ENCODE measurements at regions not wholly inside any gene's neighbourhood (a gene's known extent, or its start where the extent isn't known, plus 50 kb on each side); places are given as distances from the start of the nearest gene placed in this dataset.
A peak's percentile ranks its signal among the peaks of the same experiment; 100 is the strongest.

DNA sequence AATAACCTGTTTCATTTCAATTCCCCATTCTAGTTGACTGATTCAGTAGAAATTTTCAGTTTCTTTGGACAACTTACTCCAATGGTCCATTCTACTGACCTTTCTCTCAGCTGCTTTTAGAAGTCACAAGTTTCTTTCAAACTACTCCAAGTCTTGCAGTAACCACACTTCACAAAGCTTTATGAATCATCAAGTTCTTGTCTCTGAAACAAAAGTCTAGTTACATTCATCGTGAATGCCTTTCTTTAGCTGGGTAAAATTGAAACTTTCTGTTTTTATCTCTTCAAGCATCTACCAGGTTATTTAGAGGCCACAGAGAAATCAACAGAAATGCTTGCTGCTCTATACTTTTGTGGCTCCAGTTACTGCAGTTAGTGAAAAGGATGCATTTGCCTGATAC, 405.4 kb downstream of the TMEM232 start:
- no peak for DNase-seq (ENCODE audit: low read depth)
- no peak overlapping the region for H3K4me3 ChIP-seq (ENCODE audit: low read depth, low read length)

DNA sequence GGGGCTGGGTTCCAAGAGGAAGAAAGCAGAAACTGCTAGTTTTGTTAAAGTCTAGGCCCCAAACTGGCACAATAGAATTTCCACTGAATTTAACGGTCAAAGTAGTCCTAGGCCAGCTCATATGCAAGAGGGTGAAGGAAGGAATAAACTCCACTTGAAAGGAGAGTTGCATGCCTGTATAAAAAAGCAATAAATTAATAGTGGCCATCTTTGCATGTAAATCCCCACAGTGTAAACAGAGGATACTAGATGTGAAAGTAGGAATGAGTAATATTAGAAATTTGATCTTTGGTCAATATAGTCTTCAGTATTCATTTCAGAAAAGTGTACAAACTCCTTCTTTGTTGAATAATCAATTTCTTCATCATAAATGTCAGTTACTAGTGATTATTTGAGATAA, 403.1 kb downstream of the TMEM232 start:
- no peak for DNase-seq (ENCODE audit: low read depth)
- no peak overlapping the region for H3K4me3 ChIP-seq (ENCODE audit: low read depth, low read length)

DNA sequence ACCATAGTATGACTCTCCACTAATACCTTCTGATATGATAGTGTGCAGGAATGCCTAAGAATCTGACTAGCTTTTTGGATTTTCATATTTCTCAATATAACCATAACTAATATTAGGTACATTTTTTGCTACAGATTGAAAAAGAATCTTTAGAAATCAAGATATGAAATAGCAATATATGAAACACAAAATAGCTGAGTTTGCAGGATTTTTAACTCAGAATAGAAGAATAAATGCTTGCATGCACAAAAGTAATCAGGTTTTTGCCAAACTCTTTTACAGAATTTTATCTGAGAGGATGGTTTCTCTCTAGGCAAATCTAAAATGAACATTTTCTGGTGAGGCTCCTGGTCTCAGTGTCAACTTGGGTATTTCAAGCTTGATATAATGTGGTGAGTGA, 402.6 kb downstream of the TMEM232 start:
- no peak for DNase-seq (ENCODE audit: low read depth)
- H3K4me3 ChIP-seq (ENCODE audit: low read depth, low read length): no peak overlapping the region

DNA sequence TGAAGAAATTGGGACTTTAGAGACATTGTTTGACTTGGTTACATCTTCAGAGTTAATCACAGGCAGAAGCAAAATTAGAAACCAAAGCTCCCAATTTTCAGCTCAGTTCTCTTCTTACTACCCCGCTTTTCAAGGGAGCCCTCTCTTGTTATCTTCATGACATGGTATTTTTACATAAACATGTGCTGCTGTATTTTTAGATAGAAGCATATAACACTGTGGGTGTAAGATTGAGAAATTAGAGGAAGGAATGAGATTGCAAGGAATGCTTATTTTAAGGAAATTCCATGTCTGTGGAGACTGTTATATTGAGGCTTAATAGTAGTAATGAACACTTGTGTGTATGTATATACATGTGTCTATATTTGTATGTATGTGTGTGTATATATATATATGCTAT, 401.6 kb downstream of the TMEM232 start:
- H3K4me3 ChIP-seq (ENCODE audit: low read depth, low read length): no peak overlapping the region

DNA sequence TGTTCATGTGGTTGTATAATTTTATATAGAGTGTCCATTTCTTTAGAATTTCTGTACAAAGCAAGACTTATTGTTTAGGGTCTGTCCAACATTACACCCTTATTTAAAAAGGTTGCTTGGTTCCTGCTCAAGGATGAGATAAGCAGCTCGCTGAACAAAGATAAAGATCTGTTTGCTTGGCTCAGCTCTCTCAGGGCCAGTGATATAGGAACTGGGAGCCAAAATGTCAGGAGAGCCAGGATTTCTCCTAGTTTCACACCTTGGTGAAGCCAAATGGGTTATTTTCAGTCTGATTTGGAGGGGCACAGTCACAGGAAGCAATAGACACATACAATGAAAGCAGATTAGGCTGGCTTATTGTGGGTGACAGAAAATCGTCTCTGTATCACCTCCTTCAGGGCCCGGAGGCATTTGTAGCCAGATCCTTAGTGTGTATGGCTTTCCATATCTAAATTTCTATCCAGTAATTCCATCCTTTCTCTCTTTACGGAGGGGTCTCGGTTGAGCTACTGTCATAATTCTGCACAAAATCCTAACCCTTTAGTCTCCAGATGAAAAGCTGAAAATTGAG, 396.4 kb downstream of the TMEM232 start:
- no peak for DNase-seq (ENCODE audit: low read depth)
- H3K4me3 ChIP-seq (ENCODE audit: low read depth, low read length): no peak overlapping the region

More for the DNA sequence above, 401.6 kb downstream of the TMEM232 start:
- DNase-seq (ENCODE audit: low read depth): no peak

DNA sequence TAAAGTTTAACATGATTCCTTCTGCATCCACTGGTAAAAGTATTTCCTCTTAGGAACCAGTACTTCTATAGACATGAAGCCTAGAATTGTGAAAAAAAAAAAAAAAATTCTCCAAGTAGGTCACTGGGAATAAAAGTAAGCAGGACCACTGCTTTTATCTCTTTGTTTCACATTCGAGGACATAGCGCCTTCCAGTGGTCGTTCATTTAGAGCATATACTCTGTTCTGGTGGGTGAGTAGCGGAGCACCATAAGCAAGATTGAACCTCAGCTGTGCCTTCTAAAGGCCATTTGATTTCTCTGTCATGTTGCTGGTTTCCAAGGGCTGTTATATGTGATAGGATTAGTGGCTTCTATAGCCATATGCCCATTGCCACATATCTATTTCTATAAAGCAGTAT, 393.1 kb downstream of the TMEM232 start:
- DNase-seq (ENCODE audit: low read depth): peak; percentile 6
- H3K4me3 ChIP-seq (ENCODE audit: low read depth, low read length): no peak overlapping the region

DNA sequence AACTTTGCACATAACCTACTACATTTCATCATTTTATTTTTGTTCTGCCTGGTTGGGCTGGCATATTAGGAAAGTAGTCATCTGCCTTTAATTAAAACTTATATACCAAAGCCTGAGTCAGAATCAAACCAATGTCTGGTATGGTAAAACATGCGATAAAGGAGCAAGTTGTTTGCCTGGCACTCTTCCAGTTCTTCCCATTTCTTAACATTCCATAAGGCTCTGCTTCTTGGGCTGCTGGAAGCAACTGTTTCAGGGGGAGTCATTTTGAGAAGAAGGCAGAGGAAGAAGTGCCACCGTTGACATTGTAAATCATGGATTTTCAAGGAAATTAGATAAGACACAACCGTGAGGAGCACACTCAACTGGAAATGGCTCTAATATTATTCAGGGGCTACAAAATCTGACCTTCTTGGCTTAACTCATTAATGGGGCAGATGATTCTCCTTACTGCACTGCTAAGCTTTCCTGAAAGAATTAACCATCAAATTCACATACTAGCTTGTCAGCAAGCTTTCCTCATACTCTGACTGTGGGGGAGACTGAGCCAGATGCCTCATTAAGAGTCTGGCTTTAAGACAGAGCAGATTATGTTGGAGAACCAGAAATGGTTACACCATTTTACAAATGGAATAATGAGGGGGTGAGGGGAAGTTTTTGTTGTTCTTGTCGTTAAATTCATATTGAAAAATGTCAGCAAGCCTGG, 391.0 kb downstream of the TMEM232 start:
- DNase-seq (ENCODE audit: low read depth): no peak
- no peak overlapping the region for H3K4me3 ChIP-seq (ENCODE audit: low read depth, low read length)

DNA sequence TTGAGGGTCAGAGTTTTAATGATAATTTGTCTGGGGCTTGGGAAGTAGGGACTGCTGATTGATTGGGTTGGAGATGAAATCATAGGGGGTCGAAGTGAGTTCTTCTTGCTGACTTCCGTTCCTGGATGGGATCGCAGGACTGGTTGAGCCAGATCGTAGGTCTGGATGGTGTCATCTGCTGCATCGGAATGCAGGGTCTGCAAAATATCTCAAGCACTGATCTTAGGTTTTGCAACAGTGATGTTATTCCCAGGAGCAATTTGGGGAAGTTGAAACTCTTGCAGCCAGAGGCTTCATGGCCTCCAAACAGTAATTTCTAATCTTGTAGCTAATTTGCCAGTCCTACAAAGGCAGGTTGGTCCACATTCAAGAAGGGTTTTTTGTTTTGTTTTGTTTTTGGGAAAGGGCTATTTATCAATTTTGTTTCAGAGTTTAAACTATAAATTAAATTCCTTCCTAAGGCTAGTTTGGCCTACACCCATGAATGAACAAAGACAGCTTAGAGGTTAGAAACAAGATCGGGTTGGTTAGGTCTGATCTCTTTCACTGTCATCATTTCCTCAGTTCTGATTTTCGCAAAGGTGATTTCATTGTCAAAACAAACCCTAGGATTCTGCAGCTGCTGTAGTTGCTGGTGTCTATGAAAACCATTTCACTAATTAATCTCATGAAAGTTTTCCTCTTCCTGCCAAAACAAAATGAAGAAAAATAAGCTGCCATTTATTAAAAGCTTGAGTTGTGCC, 388.0 kb downstream of the TMEM232 start:
- DNase-seq (ENCODE audit: low read depth): no peak

DNA sequence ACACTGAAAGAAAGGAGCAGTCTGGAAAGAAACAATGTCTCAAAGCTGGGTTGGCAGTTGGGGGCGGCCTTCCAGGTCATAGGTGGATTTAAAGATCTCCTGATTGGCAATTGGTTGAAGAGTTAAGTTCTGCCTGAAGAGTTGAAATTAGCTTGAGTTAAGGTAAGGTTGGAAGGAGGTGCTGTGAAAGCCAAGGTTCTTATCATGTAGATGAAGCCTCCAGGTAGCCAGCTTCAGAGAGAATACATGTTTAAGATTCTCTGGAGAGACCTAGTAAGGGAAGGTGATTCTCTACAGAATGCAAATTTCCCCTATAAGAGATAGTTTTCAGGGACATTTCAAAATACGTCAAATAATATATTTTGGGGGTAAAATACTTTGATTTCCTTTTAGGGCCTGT, 387.1 kb downstream of the TMEM232 start:
- H3K4me3 ChIP-seq (ENCODE audit: low read depth, low read length): no peak overlapping the region
- DNase-seq (ENCODE audit: low read depth): no peak

More for the DNA sequence above, 388.0 kb downstream of the TMEM232 start:
- no peak overlapping the region for H3K4me3 ChIP-seq (ENCODE audit: low read depth, low read length)

DNA sequence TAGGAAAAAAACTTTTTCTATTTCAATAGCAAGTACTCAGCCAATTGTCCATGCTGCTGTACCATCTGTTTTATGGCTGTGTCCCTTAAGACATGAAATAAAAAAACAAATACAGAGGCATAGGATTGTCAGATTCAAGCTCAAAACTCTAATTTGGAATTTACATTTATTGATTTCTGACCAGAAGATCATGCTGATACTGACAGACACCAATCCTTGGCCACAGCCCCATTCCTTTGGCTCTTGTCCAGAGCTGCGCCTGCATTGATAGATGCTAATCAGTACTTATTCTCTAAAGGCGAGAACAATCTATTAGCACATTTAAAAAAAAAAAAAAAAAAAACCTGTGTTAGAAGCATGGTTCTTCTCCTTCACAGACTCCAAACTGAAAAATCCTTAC, 384.6 kb downstream of the TMEM232 start:
- no peak for DNase-seq (ENCODE audit: low read depth)
- H3K4me3 ChIP-seq (ENCODE audit: low read depth, low read length): no peak overlapping the region

DNA sequence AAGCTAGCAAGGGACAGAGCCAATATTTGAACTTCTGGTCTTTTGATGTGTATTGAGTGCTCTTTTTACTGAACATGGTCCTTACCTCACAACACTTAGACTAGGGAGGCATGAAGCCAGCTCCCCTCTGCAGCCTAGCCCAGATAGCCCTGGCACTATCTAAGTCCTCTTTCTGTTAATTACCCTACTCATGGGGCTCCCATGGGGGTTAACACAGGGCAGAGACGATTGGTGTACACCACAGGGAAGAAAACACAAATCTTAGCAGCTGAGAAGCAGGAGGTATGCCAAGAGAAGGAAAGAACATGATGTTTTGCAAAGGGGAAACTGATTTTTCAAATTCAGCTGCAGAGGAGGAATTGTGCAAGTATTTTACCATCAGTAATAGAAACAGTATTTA, 383.8 kb downstream of the TMEM232 start:
- no peak for DNase-seq (ENCODE audit: low read depth)
- H3K4me3 ChIP-seq (ENCODE audit: low read depth, low read length): no peak overlapping the region

DNA sequence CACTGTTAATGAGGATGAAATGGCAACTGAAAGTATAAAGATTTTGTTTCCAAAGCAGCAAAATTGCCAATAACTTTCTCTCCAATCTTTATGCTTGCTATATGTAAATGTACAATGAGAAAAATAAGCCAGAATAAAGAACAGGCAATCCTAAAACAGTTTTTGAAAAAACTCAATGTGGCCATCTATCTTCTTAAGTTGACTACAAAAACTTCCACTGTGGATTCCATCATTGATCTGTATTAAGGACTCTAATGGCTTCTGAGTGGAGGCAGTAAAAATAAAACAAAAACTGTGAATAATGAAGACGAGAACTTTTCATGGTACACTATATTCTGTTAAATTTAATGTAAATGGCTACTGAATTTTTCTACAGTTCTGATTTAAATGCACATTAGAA, 382.9 kb downstream of the TMEM232 start:
- DNase-seq (ENCODE audit: low read depth): no peak
- H3K4me3 ChIP-seq (ENCODE audit: low read depth, low read length): no peak overlapping the region

DNA sequence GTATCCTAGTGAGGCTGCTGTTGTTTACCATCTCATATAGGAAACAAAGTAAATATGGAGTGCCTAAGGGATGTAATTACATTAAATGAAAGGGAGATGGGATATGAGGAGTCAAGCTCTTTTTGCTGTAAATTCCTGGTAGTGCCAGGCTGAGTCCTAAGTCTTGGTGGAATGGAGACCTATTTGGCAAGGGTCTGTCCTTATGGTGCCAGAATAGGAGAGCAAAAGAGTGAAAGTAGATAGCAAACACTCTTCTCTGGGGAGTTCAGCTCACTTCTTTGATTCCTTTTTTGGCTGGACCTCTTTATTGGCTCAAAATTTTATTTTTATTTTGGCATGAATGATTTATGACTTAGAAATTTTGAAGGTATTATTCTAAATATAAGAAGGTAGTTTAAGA, 380.8 kb downstream of the TMEM232 start:
- no peak for DNase-seq (ENCODE audit: low read depth)
- H3K4me3 ChIP-seq (ENCODE audit: low read depth, low read length): no peak overlapping the region

DNA sequence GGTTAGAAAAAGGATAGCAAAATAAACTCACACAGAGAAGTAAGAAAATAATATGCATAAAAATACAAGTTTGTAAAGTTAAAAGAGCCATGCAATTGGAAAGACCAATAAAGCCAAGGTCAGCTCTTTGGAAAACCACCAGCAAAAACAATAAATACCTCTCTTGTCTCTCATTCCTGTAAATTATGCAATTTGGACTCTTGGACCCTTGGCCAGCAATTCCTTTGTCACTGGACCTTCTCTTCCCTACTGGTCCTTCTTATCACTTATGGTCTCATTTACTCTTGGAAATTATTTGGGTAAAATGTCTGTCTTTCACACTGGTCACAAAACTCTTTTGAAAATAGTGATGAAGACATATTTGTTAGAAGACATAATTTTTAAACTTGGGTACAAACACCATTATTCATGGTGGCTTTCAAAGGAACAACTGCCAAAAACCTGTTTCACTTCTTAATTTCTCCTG, 379.5 kb downstream of the TMEM232 start:
- DNase-seq (ENCODE audit: low read depth): no peak
- H3K4me3 ChIP-seq (ENCODE audit: low read depth, low read length): no peak overlapping the region

DNA sequence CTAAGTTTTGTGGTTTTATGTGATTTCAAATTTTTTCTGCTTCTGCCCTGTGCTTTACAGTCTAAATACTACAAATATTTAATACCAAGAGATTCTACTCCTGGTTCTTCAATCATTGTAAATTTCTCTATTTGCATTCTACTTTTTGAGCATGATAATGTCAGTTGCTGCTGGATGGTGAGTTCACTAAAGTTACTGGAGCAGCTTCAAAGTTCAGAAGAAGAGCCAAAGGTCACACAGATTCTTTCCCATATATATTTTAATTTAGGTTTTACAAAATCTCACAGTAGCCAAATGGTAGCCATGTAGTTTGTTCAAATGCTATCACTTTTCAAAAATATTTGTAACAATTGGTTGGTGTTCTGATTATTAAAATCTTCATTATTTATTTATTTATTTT, 378.7 kb downstream of the TMEM232 start:
- no peak for DNase-seq (ENCODE audit: low read depth)
- H3K4me3 ChIP-seq (ENCODE audit: low read depth, low read length): no peak overlapping the region

DNA sequence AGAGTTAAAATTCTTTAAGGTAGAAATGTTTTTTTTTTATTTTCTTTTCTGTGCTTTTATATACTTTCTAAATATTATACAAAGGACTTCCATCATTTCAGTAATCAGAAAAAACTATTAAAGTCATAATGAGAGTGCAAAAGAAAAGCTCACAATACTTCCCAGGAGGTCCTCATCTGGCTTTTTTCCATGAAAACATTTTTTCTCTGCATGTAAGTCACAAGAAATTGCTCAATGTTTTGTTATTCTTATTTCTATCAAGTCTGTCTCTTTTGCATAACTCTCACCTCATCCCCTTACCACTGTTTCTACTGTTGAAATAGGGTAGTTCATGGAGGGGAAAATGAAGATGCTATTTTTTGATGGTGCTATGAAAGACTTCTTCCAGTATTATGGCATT, 375.0 kb downstream of the TMEM232 start:
- no peak overlapping the region for H3K4me3 ChIP-seq (ENCODE audit: low read depth, low read length)
- DNase-seq (ENCODE audit: low read depth): no peak

DNA sequence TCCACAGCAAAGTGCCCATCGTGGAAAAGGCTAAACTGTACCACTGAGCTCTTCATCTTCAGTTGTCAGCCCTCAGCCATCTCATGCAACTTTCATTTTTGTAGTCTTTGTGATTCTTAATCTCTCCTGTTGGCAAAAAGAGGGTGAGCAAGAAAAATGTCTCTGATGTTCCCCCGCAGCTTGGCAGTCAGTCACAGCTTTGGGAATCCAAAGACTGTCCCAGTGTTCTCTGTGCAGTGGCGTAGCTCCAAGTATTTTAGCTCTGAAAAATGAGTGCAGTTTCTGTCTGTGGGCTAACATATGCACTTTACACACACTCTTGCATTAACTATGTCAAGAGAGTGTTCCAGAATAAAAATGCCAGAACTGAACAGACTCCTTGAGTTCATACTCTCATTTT, 372.2 kb downstream of the TMEM232 start:
- no peak overlapping the region for H3K4me3 ChIP-seq (ENCODE audit: low read depth, low read length)
- DNase-seq (ENCODE audit: low read depth): peak; percentile 9

DNA sequence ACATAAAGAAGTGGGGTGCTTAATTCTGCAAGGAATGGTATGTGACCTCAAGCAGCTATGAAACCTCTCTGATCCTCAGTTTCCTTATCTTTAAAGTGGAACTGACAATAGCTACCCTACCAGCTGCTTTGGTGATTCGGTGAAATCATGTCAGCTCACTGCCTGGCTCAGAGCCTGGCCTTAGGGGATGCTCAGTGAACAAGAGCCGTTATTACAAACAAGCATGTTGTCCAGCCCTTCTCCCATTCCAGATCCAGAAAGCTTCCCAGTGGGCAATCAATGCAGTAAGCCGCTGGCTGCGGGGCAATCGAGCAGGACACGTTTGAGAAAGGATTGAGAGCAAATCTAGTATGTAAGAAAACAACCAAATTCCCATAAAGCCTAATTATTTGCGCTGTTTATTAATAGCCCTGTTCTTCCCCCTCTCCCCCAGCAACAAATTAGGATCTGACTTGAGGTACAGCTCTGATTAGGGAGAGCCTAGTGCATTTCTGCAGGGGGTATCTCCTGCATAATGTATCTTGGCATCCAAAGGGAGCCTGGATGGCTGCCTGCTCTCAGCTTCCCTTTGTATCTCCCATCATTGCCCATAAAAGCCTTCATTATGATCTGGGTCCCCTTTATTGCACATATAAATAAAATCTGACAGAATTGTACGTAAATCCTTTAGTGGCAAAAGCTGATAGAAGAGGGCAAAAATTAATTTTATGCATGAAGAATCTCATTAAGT, 371.4 kb downstream of the TMEM232 start:
- no peak for DNase-seq (ENCODE audit: low read depth)
- no peak overlapping the region for H3K4me3 ChIP-seq (ENCODE audit: low read depth, low read length)

DNA sequence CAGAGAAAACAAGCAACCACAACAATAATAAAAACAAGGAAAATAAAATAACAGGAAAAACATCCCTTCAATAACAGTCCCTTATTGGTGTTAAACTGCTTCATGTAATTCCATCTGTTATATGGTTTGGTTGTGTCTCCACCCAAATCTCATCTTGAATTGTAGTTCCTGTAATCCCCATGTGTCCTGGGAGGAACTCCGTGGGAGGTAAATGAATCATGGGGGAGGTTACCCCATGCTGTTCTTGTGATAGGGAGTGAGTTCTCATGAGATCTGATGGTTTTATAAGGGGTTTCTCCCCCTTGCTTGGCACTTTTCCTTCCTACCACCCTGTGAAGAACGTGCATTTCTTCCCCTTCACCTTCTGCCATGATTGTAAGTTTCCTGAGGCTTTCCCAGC, 369.8 kb downstream of the TMEM232 start:
- DNase-seq (ENCODE audit: low read depth): no peak
- no peak overlapping the region for H3K4me3 ChIP-seq (ENCODE audit: low read depth, low read length)

DNA sequence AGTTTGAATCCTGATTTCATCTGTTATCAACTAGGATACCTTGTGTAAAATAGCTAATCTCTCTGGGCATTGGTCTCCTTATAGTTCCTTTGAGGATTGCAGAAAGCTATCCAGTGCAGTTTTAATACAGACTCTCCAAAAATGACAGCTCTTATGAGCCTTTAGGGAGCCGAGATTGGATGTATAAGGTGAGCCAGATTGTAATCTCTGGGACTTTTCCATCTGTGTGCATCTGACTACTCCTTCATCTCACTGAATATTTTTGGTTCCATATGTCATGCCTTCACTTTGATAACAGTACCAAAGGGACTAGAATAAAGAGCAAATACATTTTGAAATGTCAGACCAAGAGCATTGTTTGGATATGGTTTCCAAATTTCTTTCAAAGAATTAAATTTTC, 367.2 kb downstream of the TMEM232 start:
- H3K4me3 ChIP-seq (ENCODE audit: low read depth, low read length): no peak overlapping the region
- no peak for DNase-seq (ENCODE audit: low read depth)
